CD4-positive, alpha-beta T cell treated with Interleukin-17A for 4 hours (primary cell): ENCODE measurements at regions not wholly inside any gene's neighbourhood (a gene's known extent, or its start where the extent isn't known, plus 50 kb on each side); places are given as distances from the start of the nearest gene placed in this dataset.
"Not testable (repeated sequence)": the region's sequence is repeated elsewhere in the genome, so short reads cannot be mapped to it uniquely, and the experiment has no call there.

Source experiments
- DNase-seq: peaks from one replicate; pipeline ENCODE4 v3.0.0-alpha.2; 2020; ENCODE audit warnings: mixed read lengths

DNA sequence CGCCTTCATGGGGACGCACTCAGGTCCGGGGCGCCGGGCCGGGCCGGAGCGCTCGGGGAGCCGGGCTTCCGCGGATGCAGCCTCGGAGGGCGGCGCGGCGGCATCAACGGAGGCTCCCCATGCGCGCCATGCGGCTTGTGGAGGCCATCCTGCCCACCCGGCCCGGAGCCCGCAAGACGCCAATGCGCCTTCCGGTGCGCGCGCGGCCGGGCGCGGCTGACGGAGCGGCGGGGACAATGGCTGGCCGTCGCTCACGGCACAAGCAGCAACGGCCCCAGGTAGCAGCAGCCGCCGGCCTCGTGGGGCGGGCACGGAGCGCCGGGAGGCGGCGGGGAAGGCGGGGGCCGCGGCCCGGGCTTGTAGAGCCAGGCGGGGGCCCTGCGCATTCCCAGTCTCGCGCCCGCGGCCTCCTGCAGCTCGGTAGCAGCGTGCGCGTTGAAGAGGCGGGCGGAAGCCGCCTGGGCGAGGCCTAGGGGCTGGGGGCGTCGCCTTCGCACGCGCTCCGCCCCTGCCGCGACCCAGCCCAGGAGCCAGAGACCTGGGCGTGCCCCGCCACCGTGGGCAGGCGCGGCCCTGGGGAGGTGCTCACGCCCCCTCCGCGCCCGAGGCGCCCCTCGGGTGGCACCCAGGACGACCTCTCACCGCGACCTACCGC, 168.6 kb upstream of the PRKX start:
- not testable (repeated sequence) for DNase-seq

DNA sequence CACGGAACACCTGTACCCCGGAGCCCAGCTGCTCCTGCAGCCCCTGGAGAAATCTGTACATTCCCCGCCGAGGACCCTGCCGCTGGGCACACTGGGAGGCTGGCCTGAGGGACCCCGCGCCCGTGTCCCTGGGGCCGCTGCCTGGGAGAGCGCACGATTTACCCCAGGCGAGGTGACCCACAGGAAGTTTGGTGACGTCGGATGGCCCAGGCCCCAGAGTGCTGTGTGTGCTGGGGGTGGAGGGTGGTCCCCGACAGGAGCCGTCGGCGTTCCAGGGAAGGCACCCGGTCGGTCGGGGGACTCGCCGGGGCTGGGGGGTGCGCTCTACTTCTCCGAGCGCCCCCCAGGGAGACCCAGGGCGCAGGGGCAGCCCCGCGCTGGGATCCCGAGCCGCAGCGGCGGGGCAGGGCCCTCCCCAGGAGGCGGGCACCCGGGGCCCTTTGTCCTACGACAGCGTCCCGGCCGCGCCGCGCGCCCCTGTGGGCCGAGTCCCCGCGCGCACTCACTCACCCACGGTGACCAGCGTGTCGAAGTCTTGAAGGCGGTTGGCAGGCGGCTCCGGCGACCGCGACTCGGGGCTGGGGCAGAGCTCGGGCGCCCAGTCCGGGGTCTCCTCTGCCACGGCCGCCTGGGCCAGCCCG, 167.9 kb upstream of the PRKX start:
- not testable (repeated sequence) for DNase-seq

DNA sequence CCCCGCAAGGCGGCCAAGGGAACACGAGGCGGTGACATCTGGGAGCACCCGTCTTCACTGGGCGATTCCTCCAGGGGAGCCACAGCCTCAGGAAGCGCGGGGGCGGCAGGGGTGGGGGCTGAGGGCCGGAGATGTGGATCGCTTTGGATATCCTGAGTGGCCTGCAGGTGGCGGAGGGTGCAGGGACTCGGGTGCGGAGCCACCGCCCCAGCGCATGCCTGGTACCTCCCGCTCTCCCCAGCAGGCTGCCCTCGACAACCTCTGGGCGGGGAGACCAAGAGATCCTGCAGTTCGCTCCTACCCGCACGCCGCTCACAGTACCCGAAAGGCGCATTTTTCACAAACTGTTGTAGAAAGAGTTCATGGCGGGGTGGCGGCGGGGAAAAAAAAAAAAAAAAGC, 162.9 kb upstream of the PRKX start:
- DNase-seq = not testable (repeated sequence)

GRCh38 chrX:3875638-3876037, 162.2 kb upstream of the PRKX start:
- not testable (repeated sequence) for DNase-seq

GRCh38 chrX:3872226-3872879, 158.9 kb upstream of the PRKX start:
- not testable (repeated sequence) for DNase-seq

DNA sequence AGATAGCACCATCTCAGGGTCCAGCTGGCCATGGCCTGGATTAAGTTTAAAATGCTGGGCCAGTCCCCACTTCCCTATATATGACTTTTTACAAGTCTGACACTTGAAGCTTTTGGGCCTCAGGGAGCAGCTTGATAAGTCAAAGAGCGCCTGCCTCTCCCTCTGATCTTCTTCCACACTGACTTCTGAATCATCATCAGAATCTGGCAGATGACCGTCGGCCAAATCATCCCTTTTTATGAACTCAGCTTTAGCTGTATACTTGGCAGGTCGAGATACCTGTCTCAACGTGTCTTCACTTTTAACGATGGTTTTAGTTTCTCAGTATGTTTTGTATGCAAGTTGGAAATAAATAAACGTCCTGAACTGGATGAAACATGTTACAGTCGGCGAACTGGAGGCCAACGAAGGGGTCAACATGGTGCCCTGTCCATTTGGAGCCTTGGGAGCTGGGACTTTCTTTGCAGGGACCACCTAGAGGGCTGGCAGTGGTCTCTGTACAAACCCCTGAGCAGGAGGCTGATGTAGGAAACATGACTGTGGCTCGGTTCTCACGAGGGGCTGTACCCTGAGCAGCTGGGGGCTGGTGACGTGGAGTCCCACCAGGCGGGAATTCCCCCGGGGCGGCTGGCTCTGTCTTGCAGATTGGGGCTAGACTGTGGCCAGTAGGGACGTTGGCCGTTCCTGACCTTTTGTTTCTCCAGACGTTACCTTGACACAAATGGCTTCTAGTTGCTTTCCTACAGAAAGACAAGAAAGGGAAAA, 153.8 kb upstream of the PRKX start:
- DNase-seq = not testable (repeated sequence)

DNA sequence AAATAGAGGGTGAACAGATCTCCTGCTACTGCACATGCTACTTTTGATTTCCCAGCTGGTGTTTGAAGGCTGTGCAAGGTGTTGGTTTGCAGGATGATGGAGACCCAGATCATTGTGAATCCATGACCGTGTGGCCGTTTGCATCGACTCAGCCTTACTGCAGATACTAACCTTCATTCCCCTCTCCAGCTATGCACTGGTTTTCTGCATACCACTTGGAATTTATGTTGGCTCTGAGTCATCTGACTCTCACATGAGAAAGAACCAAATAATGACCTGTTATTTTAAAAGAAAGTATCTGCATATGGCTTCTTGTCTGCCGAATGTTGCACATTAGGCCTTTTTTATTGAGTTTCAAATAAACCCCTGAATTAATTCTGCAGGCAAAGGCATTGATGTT, 144.9 kb upstream of the PRKX start:
- not testable (repeated sequence) for DNase-seq

GRCh38 chrX:3843522-3844145, 130.2 kb upstream of the PRKX start:
- DNase-seq = not testable (repeated sequence)

- DNase-seq = not testable (repeated sequence)
Observed at GRCh38 chrX:3842822-3843521, 129.5 kb upstream of the PRKX start.

GRCh38 chrX:3838754-3839153, 125.3 kb upstream of the PRKX start:
- not testable (repeated sequence) for DNase-seq

DNA sequence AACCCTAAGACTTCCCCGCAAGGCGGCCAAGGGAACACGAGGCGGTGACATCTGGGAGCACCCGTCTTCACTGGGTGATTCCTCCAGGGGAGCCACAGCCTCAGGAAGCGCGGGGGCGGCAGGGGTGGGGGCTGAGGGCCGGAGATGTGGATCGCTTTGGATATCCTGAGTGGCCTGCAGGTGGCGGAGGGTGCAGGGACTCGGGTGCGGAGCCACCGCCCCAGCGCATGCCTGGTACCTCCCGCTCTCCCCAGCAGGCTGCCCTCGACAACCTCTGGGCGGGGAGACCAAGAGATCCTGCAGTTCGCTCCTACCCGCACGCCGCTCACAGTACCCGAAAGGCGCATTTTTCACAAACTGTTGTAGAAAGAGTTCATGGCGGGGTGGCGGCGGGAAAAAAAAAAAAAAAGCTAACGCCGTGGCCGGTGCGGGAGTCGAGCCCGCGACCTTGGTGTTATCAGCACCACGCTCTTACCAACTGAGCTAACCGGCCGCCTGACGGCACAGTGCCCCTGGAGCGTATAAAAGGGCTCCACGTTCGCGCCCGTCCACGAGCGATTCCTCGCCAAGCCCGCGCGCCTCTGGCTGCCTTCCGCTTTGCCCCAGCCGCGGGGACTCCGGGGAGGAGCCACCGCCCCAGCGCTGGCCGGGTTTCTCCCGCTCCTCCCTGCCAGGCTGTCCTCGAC, 124.7 kb upstream of the PRKX start:
- not testable (repeated sequence) for DNase-seq

DNA sequence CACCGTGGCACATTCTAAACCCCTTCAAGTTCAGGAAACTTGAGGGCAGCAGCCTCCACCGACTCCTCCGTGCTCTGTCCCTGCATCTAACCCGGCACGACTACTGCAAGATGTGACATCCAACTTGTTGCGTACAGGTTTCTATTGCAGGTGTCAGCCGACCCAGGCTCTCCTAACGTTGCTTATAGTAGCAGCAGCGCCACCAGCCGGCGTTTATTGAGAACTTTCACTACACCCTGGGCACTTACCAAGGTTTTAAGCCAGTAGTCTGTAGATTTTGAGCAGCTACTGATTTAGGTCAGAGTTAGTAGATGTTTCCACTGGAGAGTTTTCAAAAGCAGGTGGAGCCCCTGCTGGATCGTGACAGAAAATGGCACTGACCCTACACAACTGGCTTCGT, 123.8 kb upstream of the PRKX start:
- DNase-seq = not testable (repeated sequence)

DNA sequence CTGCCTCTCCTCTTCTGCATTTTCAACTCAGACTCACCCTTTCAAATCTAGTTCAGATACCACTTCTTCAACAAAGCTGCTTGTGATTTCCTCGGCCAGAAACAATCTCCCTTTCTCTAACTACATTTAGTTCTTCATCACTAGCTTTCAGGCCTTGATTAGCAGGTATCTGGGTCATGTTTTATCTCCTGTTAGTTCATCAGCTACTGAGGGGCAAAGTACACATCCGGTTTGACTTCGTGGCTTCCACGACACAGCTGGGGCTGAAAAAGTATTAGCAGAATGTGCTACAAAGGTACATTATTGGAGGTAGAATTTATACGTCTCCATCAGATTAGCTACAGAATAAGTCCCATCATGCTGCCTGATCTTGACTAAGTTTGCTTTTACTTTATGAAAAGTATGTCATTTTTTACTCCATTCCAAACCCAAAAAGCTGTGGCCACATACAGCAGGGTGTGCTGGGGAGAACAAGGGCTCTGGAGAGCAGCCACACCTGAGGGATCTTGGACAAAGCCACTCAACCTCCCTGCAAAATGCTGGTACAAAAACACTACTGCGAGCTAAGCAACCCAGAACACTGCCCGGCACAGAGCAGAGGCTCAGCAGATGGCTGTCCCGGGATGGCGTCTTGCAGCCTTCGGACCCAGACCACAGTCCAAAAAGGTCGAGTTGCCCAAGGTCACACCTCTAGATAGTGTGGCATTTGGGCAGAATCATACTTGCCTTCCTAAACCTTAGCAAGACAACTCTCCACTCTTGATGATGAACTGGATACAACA, 120.5 kb upstream of the PRKX start:
- not testable (repeated sequence) for DNase-seq

DNA sequence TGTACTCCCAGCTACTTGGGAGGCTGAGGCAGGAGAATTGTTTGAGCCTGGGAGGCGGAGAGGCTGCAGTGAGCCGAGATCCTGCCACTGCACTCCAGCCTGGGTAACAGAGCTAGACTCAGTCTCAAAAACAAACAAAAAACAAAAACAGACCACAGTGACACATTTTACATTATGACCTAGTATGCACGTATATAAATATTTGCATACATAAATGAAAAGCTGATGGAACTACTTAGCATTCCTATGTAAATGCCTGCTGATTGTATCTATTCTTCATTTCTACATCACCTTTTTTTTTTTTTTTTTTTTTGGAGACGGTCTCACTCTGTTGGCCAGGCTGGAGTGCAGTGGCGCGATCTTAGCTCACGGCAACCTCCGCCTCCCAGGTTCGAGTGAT, 116.6 kb upstream of the PRKX start:
- not testable (repeated sequence) for DNase-seq

DNA sequence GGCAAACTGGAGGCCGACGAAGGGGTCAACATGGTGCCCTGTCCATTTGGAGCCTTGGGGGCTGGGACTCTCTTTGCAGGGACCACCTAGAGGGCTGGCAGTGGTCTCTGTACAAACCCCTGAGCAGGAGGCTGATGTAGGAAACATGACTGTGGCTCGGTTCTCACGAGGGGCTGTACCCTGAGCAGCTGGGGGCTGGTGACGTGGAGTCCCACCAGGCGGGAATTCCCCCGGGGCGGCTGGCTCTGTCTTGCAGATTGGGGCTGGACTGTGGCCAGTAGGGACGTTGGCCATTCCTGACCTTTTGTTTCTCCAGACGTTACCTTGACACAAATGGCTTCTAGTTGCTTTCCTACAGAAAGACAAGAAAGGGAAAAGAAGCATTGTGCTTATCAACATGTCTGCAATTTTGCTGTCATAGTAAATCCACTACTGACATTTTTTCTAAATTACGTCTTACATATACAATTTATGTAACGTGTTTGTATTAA, 115.6 kb upstream of the PRKX start:
- not testable (repeated sequence) for DNase-seq

DNA sequence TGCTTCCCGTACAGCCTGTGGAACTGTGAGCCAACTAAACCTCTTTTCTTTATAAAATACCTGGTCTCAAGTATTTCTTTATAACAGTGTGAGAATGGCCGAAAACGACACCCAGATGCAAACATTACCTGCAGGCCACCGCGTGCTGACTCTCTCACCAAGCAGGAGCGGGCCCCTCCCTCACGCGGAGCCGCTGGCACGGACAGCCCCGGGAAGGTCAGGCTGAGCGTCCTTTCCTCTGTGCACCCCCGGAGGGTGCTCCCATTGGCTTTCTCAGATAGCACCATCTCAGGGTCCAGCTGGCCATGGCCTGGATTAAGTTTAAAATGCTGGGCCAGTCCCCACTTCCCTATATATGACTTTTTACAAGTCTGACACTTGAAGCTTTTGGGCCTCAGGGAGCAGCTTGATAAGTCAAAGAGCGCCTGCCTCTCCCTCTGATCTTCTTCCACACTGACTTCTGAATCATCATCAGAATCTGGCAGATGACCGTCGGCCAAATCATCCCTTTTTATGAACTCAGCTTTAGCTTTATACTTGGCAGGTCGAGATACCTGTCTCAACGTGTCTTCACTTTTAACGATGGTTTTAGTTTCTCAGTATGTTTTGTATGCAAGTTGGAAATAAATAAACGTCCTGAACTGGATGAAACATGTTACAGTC, 115.1 kb upstream of the PRKX start:
- not testable (repeated sequence) for DNase-seq

GRCh38 chrX:3824008-3824407, 110.6 kb upstream of the PRKX start:
- not testable (repeated sequence) for DNase-seq

- no peak for DNase-seq
Observed at GRCh38 chrX:3820167-3820566, 106.7 kb upstream of the PRKX start.

DNA sequence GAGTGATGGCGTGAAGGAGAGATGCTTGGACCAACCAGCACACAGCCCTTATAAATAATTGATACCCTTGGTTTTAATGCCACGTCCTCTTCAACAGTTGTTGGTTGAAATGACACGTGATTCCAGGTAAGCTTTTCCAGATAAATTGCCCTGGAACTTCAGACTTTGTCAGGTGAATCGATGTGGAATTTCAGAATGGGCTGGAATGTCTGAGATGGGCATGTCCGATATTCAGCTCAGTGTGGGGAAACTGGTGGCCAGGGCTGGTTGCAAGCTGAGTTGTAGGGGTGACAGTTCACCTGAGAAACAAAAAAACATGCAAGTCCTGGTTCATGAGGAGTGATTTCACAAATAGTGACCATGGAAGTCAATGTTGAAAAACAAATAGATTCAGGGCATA, 104.0 kb upstream of the PRKX start:
- DNase-seq = not testable (repeated sequence)
